Osteocyte (in vitro differentiated cells): ENCODE measurements at regions not wholly inside any gene's neighbourhood (a gene's known extent, or its start where the extent isn't known, plus 50 kb on each side); places are given as distances from the start of the nearest gene placed in this dataset.

ENCODE experiments used
- DNase-seq: peaks from one replicate; pipeline ENCODE4 v3.0.0; 2021; ENCODE audit warnings: mixed read lengths; ENCODE audit not compliant: unreplicated experiment; ENCODE audit errors: extremely low spot score
- H3K27ac Mint-ChIP-seq: one replicate; pipeline ENCODE4 v1.8.0; 2021; ENCODE audit warnings: mild to moderate bottlenecking, mixed read lengths; ENCODE audit not compliant: unreplicated experiment
- H3K27me3 Mint-ChIP-seq: one replicate; pipeline ENCODE4 v1.8.0; 2021; ENCODE audit warnings: mixed read lengths; ENCODE audit not compliant: unreplicated experiment
- H3K36me3 Mint-ChIP-seq: one replicate; pipeline ENCODE4 v1.8.0; 2021; ENCODE audit warnings: mixed read lengths; ENCODE audit not compliant: unreplicated experiment
- H3K4me1 Mint-ChIP-seq: one replicate; pipeline ENCODE4 v1.8.0; 2021; ENCODE audit warnings: mixed read lengths; ENCODE audit not compliant: unreplicated experiment
- H3K4me3 Mint-ChIP-seq: one replicate; pipeline ENCODE4 v1.8.0; 2021; ENCODE audit warnings: mild to moderate bottlenecking, moderate library complexity, mixed read lengths; ENCODE audit not compliant: unreplicated experiment
- H3K9me3 Mint-ChIP-seq: one replicate; pipeline ENCODE4 v1.8.0; 2021; ENCODE audit warnings: mixed read lengths; ENCODE audit not compliant: unreplicated experiment
- CTCF ChIP-seq: fragments of 200-600 bp; sonication (generic); IDR thresholded peaks from 2 replicates; pipeline ENCODE4 v1.5.0; 2021; ENCODE audit warnings: antibody characterized with exemption, mild to moderate bottlenecking, moderate library complexity

- H3K27ac Mint-ChIP-seq: no peak overlapping the region
- DNase-seq: no peak
- no peaks in the 10 kb centered on the region for H3K27me3 Mint-ChIP-seq
- TF ChIP-seq CTCF: no peak
- no peaks in the 10 kb centered on the region for H3K9me3 Mint-ChIP-seq
- peaks cover 4% of the 10 kb centered on the region for H3K4me1 Mint-ChIP-seq
- H3K36me3 Mint-ChIP-seq: no peaks in the 10 kb centered on the region
- no peak overlapping the region for H3K4me3 Mint-ChIP-seq
These were observed 70.5 kb upstream of the ITPRID2 start for GRCh38 chr2:181821049-181821448.

- peaks cover 4% of the 10 kb centered on the region for H3K4me1 Mint-ChIP-seq
- no peak for TF ChIP-seq CTCF
- DNase-seq: no peak
- H3K9me3 Mint-ChIP-seq: no peaks in the 10 kb centered on the region
- H3K4me3 Mint-ChIP-seq: no peak overlapping the region
- no peak overlapping the region for H3K27ac Mint-ChIP-seq
- H3K27me3 Mint-ChIP-seq: no peaks in the 10 kb centered on the region
- H3K36me3 Mint-ChIP-seq: no peaks in the 10 kb centered on the region
These were observed 69.4 kb upstream of the ITPRID2 start for GRCh38 chr2:181822097-181822496.

GRCh38 chr2:181823405-181823804 is 68.1 kb upstream of the ITPRID2 start:
- Mint-ChIP-seq H3K9me3 (no peaks in the 10 kb centered on the region), H3K27me3 (no peaks in the 10 kb centered on the region), H3K36me3 (no peaks in the 10 kb centered on the region), H3K27ac (no peak overlapping the region), H3K4me1 (peaks cover 4% of the 10 kb centered on the region), H3K4me3 (no peak overlapping the region)
- DNase-seq: no peak
- no peak for TF ChIP-seq CTCF

- Mint-ChIP-seq H3K9me3 (no peaks in the 10 kb centered on the region), H3K27ac (no peak overlapping the region), H3K4me1 (no peaks in the 10 kb centered on the region), H3K27me3 (no peaks in the 10 kb centered on the region), H3K4me3 (no peak overlapping the region), H3K36me3 (no peaks in the 10 kb centered on the region)
- TF ChIP-seq CTCF: no peak
- no peak for DNase-seq
These were observed 63.3 kb upstream of the ITPRID2 start for GRCh38 chr2:181828122-181828705.

- Mint-ChIP-seq H3K27me3 (no peaks in the 10 kb centered on the region), H3K4me3 (no peak overlapping the region), H3K36me3 (no peaks in the 10 kb centered on the region), H3K9me3 (no peaks in the 10 kb centered on the region), H3K27ac (no peak overlapping the region), H3K4me1 (no peaks in the 10 kb centered on the region)
- TF ChIP-seq CTCF: no peak
- DNase-seq: no peak
These were observed 62.3 kb upstream of the ITPRID2 start for GRCh38 chr2:181829230-181829629.
